ENCODE measurements at regions not wholly inside any gene's neighbourhood (a gene's known extent, or its start where the extent isn't known, plus 50 kb on each side); places are given as distances from the start of the nearest gene placed in this dataset.

- H3K4me3 ChIP-seq (ENCODE audit: low read length): no peak overlapping the region
- DNase-seq (ENCODE audit: low read depth): peak; percentile 63
- H3K27me3 ChIP-seq (replicated peaks; ENCODE audit: control insufficient read depth, insufficient read depth, low read length): peaks cover 18% of the 10 kb centered on the region
- peaks cover 19% of the 10 kb centered on the region for H3K4me1 ChIP-seq (ENCODE audit: control insufficient read depth, insufficient read depth, low read length)
- H3K36me3 ChIP-seq (ENCODE audit: control insufficient read depth, insufficient read depth, low read length, severe bottlenecking): no peaks in the 10 kb centered on the region
- H3K9ac ChIP-seq (ENCODE audit: low read length): no peak overlapping the region
- no peaks in the 10 kb centered on the region for H3K9me3 ChIP-seq (ENCODE audit: control insufficient read depth, low read length)
Measured at GRCh38 chrX:131801911-131802310, 221.2 kb upstream of the STK26 start.

GRCh38 chrX:131802836-131803626, 220.1 kb upstream of the STK26 start:
- Histone ChIP-seq H3K9me3 (ENCODE audit: control insufficient read depth, low read length) (no peaks in the 10 kb centered on the region), H3K27me3 (replicated peaks; ENCODE audit: control insufficient read depth, insufficient read depth, low read length) (peaks cover 10% of the 10 kb centered on the region), H3K36me3 (ENCODE audit: control insufficient read depth, insufficient read depth, low read length, severe bottlenecking) (no peaks in the 10 kb centered on the region), H3K9ac (ENCODE audit: low read length) (peak overlapping the region; percentile 25), H3K4me1 (ENCODE audit: control insufficient read depth, insufficient read depth, low read length) (peaks cover 19% of the 10 kb centered on the region), H3K4me3 (ENCODE audit: low read length) (peak overlapping the region; percentile 63)
- DNase-seq (ENCODE audit: low read depth): peak; percentile 45

DNA sequence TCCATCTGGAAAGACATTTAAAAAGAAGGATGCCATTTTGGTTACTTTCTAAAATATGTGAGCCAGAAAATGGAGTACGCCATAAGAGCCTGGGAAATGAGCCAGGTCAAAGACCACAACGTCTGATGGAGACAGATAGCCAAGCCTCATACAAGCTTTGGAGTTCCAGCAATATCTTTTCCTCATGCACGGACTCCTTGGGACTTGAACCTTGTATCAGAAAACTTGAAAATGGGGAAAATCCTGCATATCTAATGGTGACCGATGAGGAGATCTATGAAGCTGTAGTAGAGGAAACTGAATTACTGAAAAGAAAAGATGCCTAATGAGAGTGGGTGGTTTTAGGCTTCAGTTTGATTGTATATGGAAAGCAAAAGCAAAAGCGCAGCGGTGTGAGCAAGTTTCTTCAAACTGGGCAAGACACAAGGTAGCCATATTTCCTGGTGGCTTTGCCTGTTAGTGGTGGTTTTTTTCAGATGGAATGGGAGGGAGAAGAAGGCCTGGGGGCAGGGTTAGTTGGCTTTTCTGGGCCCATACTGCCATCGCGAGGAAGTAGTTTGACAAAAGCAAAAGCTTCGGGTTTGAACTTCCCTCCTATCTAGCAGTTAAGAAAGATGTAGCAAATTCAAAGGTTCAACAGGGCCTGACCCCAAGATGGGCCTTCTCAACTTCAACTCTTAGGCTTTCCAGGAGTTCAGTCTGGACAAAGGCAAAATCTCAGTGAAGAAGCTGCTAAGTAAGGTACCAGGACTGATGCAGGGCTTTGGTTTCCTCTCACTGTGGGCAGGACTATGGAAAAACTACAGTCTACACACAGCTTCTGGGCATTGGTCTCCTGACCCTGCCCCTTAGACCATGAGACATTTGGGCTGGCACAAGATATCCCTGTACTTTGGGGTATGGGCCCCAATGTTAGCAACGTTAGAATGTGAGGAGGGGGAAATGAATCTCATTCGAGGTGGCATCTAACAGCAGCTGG, 210.0 kb upstream of the STK26 start:
- Histone ChIP-seq H3K36me3 (ENCODE audit: control insufficient read depth, insufficient read depth, low read length, severe bottlenecking) (no peaks in the 10 kb centered on the region), H3K4me1 (ENCODE audit: control insufficient read depth, insufficient read depth, low read length) (peaks cover 3% of the 10 kb centered on the region), H3K27me3 (replicated peaks; ENCODE audit: control insufficient read depth, insufficient read depth, low read length) (no peaks in the 10 kb centered on the region), H3K9me3 (ENCODE audit: control insufficient read depth, low read length) (no peaks in the 10 kb centered on the region), H3K9ac (ENCODE audit: low read length) (peak overlapping the region; percentile 78), H3K4me3 (ENCODE audit: low read length) (peak overlapping the region; percentile 85)
- peak; percentile 37 for DNase-seq (ENCODE audit: low read depth)

DNA sequence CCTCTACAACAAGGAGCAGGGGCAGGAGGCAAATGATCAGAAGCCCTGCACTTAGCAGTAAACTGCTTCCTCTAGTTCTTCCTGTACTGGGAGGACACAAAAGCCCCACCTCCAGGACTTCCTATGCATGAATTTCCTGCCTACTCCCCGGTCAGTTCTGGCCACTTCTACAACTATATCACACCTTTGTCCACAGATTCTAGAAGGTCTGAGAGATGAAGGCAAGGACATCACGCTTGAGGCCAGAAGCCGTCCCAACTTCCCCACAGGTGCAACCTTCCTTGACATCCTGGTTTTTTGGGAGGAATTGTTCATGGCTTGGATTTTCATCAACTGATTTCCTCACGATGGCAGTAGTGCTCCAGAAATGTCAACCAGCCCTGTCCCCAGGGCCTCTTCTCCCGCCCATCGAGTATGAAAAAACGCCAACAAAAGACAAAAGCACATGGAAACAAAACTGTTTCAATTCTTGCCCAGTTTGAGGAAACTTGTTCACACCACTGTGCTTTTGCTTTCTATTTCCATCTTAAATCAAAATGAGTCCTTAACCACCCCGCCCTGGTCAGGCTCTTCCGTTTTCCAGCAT, 206.5 kb upstream of the STK26 start:
- Histone ChIP-seq H3K9ac (ENCODE audit: low read length) (peak overlapping the region; percentile 57), H3K27me3 (replicated peaks; ENCODE audit: control insufficient read depth, insufficient read depth, low read length) (no peaks in the 10 kb centered on the region), H3K4me3 (ENCODE audit: low read length) (peak overlapping the region; percentile 76), H3K4me1 (ENCODE audit: control insufficient read depth, insufficient read depth, low read length) (peaks cover 3% of the 10 kb centered on the region), H3K9me3 (ENCODE audit: control insufficient read depth, low read length) (no peaks in the 10 kb centered on the region), H3K36me3 (ENCODE audit: control insufficient read depth, insufficient read depth, low read length, severe bottlenecking) (no peaks in the 10 kb centered on the region)
- DNase-seq (ENCODE audit: low read depth): peak; percentile 80

DNA sequence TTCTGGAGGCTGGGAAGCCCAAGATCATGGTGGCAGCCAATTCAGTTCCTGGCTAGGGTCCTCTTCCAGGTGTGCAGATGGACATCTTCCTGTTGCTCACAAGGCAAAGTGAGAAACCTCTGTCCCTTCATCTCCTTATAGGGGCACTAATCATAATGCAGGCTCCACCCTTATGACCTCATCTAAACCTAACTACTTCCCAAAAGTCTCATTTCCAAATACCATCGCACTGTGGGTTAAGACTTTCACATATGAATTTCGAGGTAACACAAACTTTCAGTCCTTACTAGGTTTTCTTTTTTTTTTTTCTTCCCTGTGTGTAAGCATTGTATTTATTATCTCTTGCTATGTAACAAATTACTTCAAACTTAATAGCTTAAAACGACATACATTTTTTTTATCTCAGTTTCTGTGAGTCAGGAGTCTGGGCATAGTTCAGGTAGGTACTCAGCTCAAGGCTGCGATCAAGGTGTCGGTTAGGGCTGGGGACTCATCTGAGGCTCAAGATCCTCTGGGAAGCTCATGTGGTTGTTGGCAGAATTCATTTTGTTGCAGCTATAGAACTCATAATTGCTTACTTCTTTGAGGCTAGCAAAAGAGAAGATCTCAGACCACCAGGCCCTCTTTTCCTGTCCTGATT, 204.7 kb upstream of the STK26 start:
- Histone ChIP-seq H3K9me3 (ENCODE audit: control insufficient read depth, low read length) (no peaks in the 10 kb centered on the region), H3K36me3 (ENCODE audit: control insufficient read depth, insufficient read depth, low read length, severe bottlenecking) (no peaks in the 10 kb centered on the region)

DNA sequence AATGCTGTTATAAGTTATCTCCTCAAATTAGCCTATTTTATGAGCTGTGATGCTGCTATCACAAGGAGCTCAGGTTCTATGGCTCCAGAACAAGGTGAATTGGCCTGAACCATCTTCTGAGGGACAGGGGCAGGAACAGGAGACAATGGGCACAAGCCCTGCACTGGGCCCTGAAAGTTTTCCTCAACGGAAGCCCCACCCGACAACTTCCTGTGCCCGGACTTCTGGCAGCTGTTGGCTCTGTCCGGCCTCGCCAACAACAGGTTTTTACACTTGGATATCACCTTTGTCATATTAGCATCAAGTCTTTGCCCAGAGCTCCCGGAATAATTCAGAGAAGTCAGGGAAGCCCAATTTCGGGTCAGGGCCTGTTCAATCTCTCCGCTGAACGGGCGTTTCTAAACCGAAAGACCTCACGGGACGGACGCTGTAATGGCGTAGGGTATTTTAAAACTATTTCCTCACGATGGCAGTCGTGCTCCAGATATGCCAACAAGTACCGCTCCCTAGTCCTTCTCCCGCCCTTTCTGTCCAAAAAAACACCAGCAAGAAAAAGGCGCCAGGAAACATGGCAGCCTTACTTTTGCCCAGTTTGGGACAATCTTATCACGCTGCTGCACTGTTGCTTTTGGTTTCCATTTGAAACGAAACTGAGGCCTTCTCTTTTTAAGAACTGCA, 201.0 kb upstream of the STK26 start:
- Histone ChIP-seq H3K27me3 (replicated peaks; ENCODE audit: control insufficient read depth, insufficient read depth, low read length) (peaks cover 10% of the 10 kb centered on the region), H3K4me3 (ENCODE audit: low read length) (peak overlapping the region; percentile 79), H3K4me1 (ENCODE audit: control insufficient read depth, insufficient read depth, low read length) (peaks cover 2% of the 10 kb centered on the region), H3K36me3 (ENCODE audit: control insufficient read depth, insufficient read depth, low read length, severe bottlenecking) (no peaks in the 10 kb centered on the region), H3K9ac (ENCODE audit: low read length) (peak overlapping the region; percentile 80), H3K9me3 (ENCODE audit: control insufficient read depth, low read length) (no peaks in the 10 kb centered on the region)
- peak; percentile 87 for DNase-seq (ENCODE audit: low read depth)

More for the DNA sequence above, 204.7 kb upstream of the STK26 start:
- Histone ChIP-seq H3K9ac (ENCODE audit: low read length) (no peak overlapping the region), H3K27me3 (replicated peaks; ENCODE audit: control insufficient read depth, insufficient read depth, low read length) (no peaks in the 10 kb centered on the region), H3K4me1 (ENCODE audit: control insufficient read depth, insufficient read depth, low read length) (peaks cover 3% of the 10 kb centered on the region), H3K4me3 (ENCODE audit: low read length) (no peak overlapping the region)
- DNase-seq (ENCODE audit: low read depth): no peak

DNA sequence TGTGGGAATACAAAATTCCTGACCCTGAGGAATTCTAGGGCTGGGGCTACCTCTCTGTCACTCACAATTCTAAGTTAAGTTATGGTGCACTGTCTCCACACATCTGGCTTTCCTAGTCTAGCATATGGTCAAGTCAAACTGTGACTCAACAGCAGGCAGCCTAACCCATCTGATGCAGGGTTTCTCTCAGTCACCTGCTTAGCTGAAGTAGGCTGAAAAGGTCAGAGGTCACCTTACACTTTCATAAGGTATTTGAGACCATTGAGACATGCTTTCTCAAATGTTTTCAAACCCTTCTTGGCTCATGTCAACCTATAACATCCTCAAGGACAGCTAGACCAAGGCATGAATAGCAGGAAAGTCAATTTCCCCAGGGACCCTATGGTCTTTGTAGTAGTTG, 196.5 kb upstream of the STK26 start:
- Histone ChIP-seq H3K4me1 (ENCODE audit: control insufficient read depth, insufficient read depth, low read length) (peaks cover 7% of the 10 kb centered on the region), H3K36me3 (ENCODE audit: control insufficient read depth, insufficient read depth, low read length, severe bottlenecking) (no peaks in the 10 kb centered on the region), H3K9me3 (ENCODE audit: control insufficient read depth, low read length) (no peaks in the 10 kb centered on the region), H3K27me3 (replicated peaks; ENCODE audit: control insufficient read depth, insufficient read depth, low read length) (peaks cover 10% of the 10 kb centered on the region), H3K4me3 (ENCODE audit: low read length) (no peak overlapping the region), H3K9ac (ENCODE audit: low read length) (no peak overlapping the region)
- DNase-seq (ENCODE audit: low read depth): no peak

GRCh38 chrX:131827935-131828334, 195.2 kb upstream of the STK26 start:
- H3K9ac ChIP-seq (ENCODE audit: low read length): no peak overlapping the region
- H3K36me3 ChIP-seq (ENCODE audit: control insufficient read depth, insufficient read depth, low read length, severe bottlenecking): no peaks in the 10 kb centered on the region
- peaks cover 7% of the 10 kb centered on the region for H3K4me1 ChIP-seq (ENCODE audit: control insufficient read depth, insufficient read depth, low read length)
- peak; percentile 23 for DNase-seq (ENCODE audit: low read depth)
- no peak overlapping the region for H3K4me3 ChIP-seq (ENCODE audit: low read length)
- H3K9me3 ChIP-seq (ENCODE audit: control insufficient read depth, low read length): no peaks in the 10 kb centered on the region
- H3K27me3 ChIP-seq (replicated peaks; ENCODE audit: control insufficient read depth, insufficient read depth, low read length): peaks cover 10% of the 10 kb centered on the region

- Histone ChIP-seq H3K9me3 (ENCODE audit: control insufficient read depth, low read length) (no peaks in the 10 kb centered on the region), H3K36me3 (ENCODE audit: control insufficient read depth, insufficient read depth, low read length, severe bottlenecking) (no peaks in the 10 kb centered on the region), H3K4me3 (ENCODE audit: low read length) (no peak overlapping the region), H3K27me3 (replicated peaks; ENCODE audit: control insufficient read depth, insufficient read depth, low read length) (peaks cover 10% of the 10 kb centered on the region), H3K9ac (ENCODE audit: low read length) (no peak overlapping the region), H3K4me1 (ENCODE audit: control insufficient read depth, insufficient read depth, low read length) (peaks cover 7% of the 10 kb centered on the region)
- DNase-seq (ENCODE audit: low read depth): no peak
Measured at GRCh38 chrX:131828482-131828881, 194.6 kb upstream of the STK26 start.

GRCh38 chrX:131830400-131831184, 192.5 kb upstream of the STK26 start:
- H3K27me3 ChIP-seq (replicated peaks; ENCODE audit: control insufficient read depth, insufficient read depth, low read length): peaks cover 6% of the 10 kb centered on the region
- DNase-seq (ENCODE audit: low read depth): peak; percentile 92
- peaks cover 7% of the 10 kb centered on the region for H3K4me1 ChIP-seq (ENCODE audit: control insufficient read depth, insufficient read depth, low read length)
- H3K9me3 ChIP-seq (ENCODE audit: control insufficient read depth, low read length): no peaks in the 10 kb centered on the region
- H3K36me3 ChIP-seq (ENCODE audit: control insufficient read depth, insufficient read depth, low read length, severe bottlenecking): no peaks in the 10 kb centered on the region
- H3K9ac ChIP-seq (ENCODE audit: low read length): peak overlapping the region; percentile 52
- H3K4me3 ChIP-seq (ENCODE audit: low read length): peak overlapping the region; percentile 69

Data from adipocyte (in vitro differentiated cells).